Activated CD4-positive, alpha-beta memory T cell treated with anti-CD3 and anti-CD28 coated beads, Interleukin-2, amount 10 ng/mL, durations not matched to agents 7 days and 5 days (primary cell): ENCODE measurements at regions not wholly inside any gene's neighbourhood (a gene's known extent, or its start where the extent isn't known, plus 50 kb on each side); places are given as distances from the start of the nearest gene placed in this dataset.
"Not testable (repeated sequence)": the region's sequence is repeated elsewhere in the genome, so short reads cannot be mapped to it uniquely, and the experiment has no call there.

Source experiments
- CTCF ChIA-PET: fragments of 350-600 bp; sonication (Branson Sonifier 250); formaldehyde crosslinking; loops from one replicate; lab custom pipeline; 2021; ENCODE audit warnings: antibody characterized with exemption, inconsistent platforms; lab: Charles Lee
- POLR2A ChIA-PET: fragments of 350-600 bp; sonication (Branson Sonifier 250); formaldehyde crosslinking; loops from one replicate; lab custom pipeline; 2021; ENCODE audit warnings: antibody characterized with exemption; lab: Charles Lee
- DNase-seq: peaks from one replicate; pipeline ENCODE4 v3.0.0-alpha.2; 2020
- H3K27ac Mint-ChIP-seq: one replicate; pipeline ENCODE4 v1.8.0; 2021; ENCODE audit warnings: mild to moderate bottlenecking, mixed read lengths
- H3K27me3 Mint-ChIP-seq: one replicate; pipeline ENCODE4 v1.8.0; 2021; ENCODE audit warnings: mixed read lengths
- H3K36me3 Mint-ChIP-seq: one replicate; pipeline ENCODE4 v1.8.0; 2021; ENCODE audit warnings: low read depth, mixed read lengths
- H3K4me1 Mint-ChIP-seq: one replicate; pipeline ENCODE4 v1.8.0; 2021; ENCODE audit warnings: mixed read lengths
- H3K4me3 Mint-ChIP-seq: one replicate; pipeline ENCODE4 v1.8.0; 2021; ENCODE audit warnings: mild to moderate bottlenecking, mixed read lengths
- H3K9me3 Mint-ChIP-seq: one replicate; pipeline ENCODE4 v1.8.0; 2021; ENCODE audit warnings: mixed read lengths

DNA sequence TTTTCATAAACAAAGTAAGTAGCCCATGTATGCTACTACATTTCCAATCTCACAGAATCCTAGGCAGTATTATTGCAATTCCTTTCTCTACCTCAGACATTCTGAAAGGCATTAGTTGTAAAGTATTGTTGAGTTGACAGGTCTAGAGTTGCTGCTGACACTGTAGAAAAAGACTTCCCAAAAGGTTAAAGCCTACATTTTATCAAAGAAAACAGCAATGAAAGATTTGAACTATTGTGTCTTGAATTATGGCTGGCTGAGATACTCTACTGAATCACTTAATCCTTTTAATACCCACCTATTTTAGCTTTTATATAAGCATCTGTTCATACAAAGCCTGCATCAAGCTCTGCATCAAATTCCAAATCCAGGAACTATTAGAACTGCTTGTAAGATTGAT is 1082.0 kb downstream of the OLFM4 start:
- CTCF ChIA-PET, result no interaction called here
- Mint-ChIP-seq H3K4me3 (no peak overlapping the region), H3K4me1 (no peaks in the 10 kb centered on the region), H3K9me3 (peaks cover 5% of the 10 kb centered on the region), H3K36me3 (no peaks in the 10 kb centered on the region), H3K27me3 (no peaks in the 10 kb centered on the region), H3K27ac (no peak overlapping the region)
- POLR2A ChIA-PET, result no interaction called here
- no peak for DNase-seq

GRCh38 chr13:54124700-54125099 is 1096.1 kb downstream of the OLFM4 start:
- DNase-seq, result no peak
- Mint-ChIP-seq H3K27ac (no peak overlapping the region), H3K4me3 (no peak overlapping the region), H3K36me3 (no peaks in the 10 kb centered on the region), H3K9me3 (peaks cover 12% of the 10 kb centered on the region), H3K4me1 (no peaks in the 10 kb centered on the region), H3K27me3 (no peaks in the 10 kb centered on the region)
- ChIA-PET POLR2A (no interaction called here), CTCF (no interaction called here)

DNA sequence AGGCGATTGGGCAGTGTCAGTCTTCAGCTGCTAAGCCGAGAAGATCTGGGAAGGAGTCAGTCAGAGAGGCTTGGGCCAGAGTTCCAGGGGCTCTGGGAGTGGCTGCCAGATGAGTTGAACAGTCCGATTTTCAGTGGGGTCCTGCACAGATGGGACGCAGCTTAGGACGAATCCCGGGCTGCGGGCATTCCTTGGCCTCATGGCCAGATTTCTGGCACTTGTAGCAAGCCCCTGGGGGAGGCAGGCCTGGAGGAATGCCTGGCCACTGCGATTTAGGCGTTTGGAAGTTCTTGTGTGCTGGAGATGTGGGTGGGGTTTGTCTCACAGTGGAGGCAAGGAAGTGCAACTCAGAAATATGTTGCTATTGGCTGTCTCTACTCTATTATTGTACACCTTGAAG is 1102.3 kb downstream of the OLFM4 start:
- H3K4me3 Mint-ChIP-seq, CTCF ChIA-PET, H3K4me1 Mint-ChIP-seq, H3K27ac Mint-ChIP-seq, POLR2A ChIA-PET, H3K27me3 Mint-ChIP-seq, DNase-seq, H3K36me3 Mint-ChIP-seq: not testable (repeated sequence)
- peaks cover 21% of the 10 kb centered on the region for H3K9me3 Mint-ChIP-seq

GRCh38 chr13:54131433-54131832 is 1102.8 kb downstream of the OLFM4 start:
- POLR2A ChIA-PET, H3K4me1 Mint-ChIP-seq, H3K27me3 Mint-ChIP-seq, CTCF ChIA-PET, H3K4me3 Mint-ChIP-seq, H3K27ac Mint-ChIP-seq, DNase-seq, H3K36me3 Mint-ChIP-seq: not testable (repeated sequence)
- peaks cover 21% of the 10 kb centered on the region for H3K9me3 Mint-ChIP-seq

DNA sequence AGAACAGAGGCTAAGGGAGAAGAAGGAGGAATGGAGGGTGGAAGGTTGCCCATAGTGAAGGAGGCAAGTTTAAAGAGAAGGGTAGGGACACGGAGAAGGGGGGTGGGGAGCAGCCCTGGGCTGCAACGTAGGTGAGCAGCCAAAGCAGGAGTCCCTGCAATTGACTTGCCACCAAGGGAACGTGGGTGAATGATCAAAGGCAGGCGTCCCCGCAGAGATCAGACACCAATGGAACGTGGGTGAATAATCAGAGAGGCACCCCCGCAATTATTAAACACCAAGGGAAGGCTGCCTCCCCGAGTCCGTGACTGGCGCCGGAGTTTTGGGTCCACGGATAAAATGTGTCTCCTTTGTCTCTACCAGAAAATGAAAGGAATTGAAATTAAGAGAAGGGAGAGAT is 1103.5 kb downstream of the OLFM4 start:
- H3K4me3 Mint-ChIP-seq, H3K27me3 Mint-ChIP-seq, CTCF ChIA-PET, H3K27ac Mint-ChIP-seq, POLR2A ChIA-PET, H3K36me3 Mint-ChIP-seq, DNase-seq, H3K4me1 Mint-ChIP-seq: not testable (repeated sequence)
- peaks cover 24% of the 10 kb centered on the region for H3K9me3 Mint-ChIP-seq

DNA sequence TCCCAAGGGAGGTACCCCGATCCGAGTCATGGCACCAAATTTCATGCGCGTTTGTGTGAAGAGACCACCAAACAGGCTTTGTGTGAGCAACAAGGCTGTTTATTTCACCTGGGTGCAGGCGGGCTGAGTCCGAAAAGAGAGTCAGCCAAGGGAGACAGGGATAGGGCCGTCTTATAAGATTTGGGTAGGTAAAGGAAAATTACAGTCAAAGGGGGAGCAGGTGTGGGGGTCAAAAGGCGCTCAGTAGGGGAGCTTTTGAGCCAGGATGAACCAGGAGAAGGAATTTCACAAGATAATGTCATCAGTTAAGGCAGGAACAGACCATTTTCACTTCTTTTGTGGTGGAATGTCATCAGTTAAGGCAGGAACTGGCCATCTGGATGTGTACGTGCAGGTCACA is 1104.1 kb downstream of the OLFM4 start:
- H3K4me3 Mint-ChIP-seq, H3K27me3 Mint-ChIP-seq, POLR2A ChIA-PET, H3K27ac Mint-ChIP-seq, H3K36me3 Mint-ChIP-seq, H3K4me1 Mint-ChIP-seq, DNase-seq, CTCF ChIA-PET: not testable (repeated sequence)
- peaks cover 23% of the 10 kb centered on the region for H3K9me3 Mint-ChIP-seq

- CTCF ChIA-PET, result no interaction called here
- H3K27ac Mint-ChIP-seq, result no peak overlapping the region
- H3K4me3 Mint-ChIP-seq, result no peak overlapping the region
- no peaks in the 10 kb centered on the region for H3K4me1 Mint-ChIP-seq
- H3K9me3 Mint-ChIP-seq, result peaks cover 21% of the 10 kb centered on the region
- H3K36me3 Mint-ChIP-seq, result no peaks in the 10 kb centered on the region
- POLR2A ChIA-PET, result no interaction called here
- no peaks in the 10 kb centered on the region for H3K27me3 Mint-ChIP-seq
- DNase-seq, result no peak
Measured at GRCh38 chr13:54133746-54134145, 1105.1 kb downstream of the OLFM4 start.

GRCh38 chr13:54144828-54145227 is 1116.2 kb downstream of the OLFM4 start:
- Mint-ChIP-seq H3K4me1 (no peaks in the 10 kb centered on the region), H3K4me3 (no peak overlapping the region), H3K9me3 (peaks cover 4% of the 10 kb centered on the region), H3K36me3 (no peaks in the 10 kb centered on the region), H3K27me3 (no peaks in the 10 kb centered on the region), H3K27ac (no peak overlapping the region)
- POLR2A ChIA-PET, result no interaction called here
- CTCF ChIA-PET, result no interaction called here
- no peak for DNase-seq

GRCh38 chr13:54150851-54151250 is 1122.2 kb downstream of the OLFM4 start:
- POLR2A ChIA-PET, result no interaction called here
- CTCF ChIA-PET, result no interaction called here
- no peaks in the 10 kb centered on the region for H3K4me1 Mint-ChIP-seq

DNA sequence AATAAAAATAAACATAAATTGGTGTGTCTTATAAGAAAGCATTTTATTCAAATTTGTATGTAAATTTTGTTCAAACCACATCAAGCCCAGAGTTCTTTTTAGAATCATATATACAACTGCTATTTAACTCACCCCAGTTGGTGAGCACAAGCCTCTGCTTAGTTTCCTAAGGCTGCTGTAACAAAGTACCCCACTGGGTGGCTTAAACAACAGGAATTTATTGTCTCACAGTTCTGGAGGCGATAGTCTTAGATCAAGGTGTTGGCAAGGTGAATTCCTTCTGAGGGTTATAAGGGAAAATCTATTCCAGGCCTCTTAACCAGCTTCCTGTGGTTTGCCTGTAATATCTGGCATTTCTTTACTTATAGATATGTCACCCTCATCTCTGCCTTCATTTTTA is 1133.5 kb downstream of the OLFM4 start:
- Mint-ChIP-seq H3K4me3 (no peak overlapping the region), H3K36me3 (no peaks in the 10 kb centered on the region), H3K4me1 (no peaks in the 10 kb centered on the region), H3K9me3 (peaks cover 5% of the 10 kb centered on the region), H3K27me3 (no peaks in the 10 kb centered on the region), H3K27ac (no peak overlapping the region)
- DNase-seq, result no peak
- POLR2A ChIA-PET, result no interaction called here
- CTCF ChIA-PET, result no interaction called here

More at GRCh38 chr13:54150851-54151250, 1122.2 kb downstream of the OLFM4 start:
- DNase-seq, result no peak
- H3K27me3 Mint-ChIP-seq, result no peaks in the 10 kb centered on the region
- no peak overlapping the region for H3K4me3 Mint-ChIP-seq
- peaks cover 2% of the 10 kb centered on the region for H3K9me3 Mint-ChIP-seq
- H3K36me3 Mint-ChIP-seq, result no peaks in the 10 kb centered on the region
- no peak overlapping the region for H3K27ac Mint-ChIP-seq

GRCh38 chr13:54165581-54166215 is 1137.1 kb downstream of the OLFM4 start:
- no peaks in the 10 kb centered on the region for H3K9me3 Mint-ChIP-seq
- no peak overlapping the region for H3K27ac Mint-ChIP-seq
- H3K4me3 Mint-ChIP-seq, result no peak overlapping the region
- H3K4me1 Mint-ChIP-seq, result no peaks in the 10 kb centered on the region
- H3K27me3 Mint-ChIP-seq, result no peaks in the 10 kb centered on the region
- no peak for DNase-seq
- no peaks in the 10 kb centered on the region for H3K36me3 Mint-ChIP-seq
- ChIA-PET POLR2A (no interaction called here), CTCF (no interaction called here)

DNA sequence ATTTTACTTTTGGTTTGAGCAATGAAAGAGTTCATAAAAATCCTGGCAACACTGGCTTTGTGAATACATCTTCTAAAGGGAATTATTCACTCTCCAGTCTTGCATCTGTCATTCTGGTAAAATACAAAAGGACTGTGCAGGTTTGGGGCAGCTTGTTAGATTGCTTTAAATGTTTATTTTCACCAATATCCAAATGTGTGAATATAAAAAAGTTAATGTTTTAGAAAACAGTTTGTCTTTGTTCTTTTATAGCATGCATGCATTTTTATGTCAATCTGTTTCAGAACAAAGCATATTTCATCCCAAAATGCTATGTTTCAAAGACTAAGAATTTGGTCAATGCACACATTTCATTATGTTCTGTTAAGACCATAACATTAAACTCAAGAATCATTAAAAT is 1145.4 kb downstream of the OLFM4 start:
- DNase-seq, result no peak
- Mint-ChIP-seq H3K27ac (no peak overlapping the region), H3K36me3 (no peaks in the 10 kb centered on the region), H3K4me3 (no peak overlapping the region), H3K9me3 (peaks cover 3% of the 10 kb centered on the region), H3K27me3 (no peaks in the 10 kb centered on the region), H3K4me1 (no peaks in the 10 kb centered on the region)
- ChIA-PET POLR2A (no interaction called here), CTCF (no interaction called here)

DNA sequence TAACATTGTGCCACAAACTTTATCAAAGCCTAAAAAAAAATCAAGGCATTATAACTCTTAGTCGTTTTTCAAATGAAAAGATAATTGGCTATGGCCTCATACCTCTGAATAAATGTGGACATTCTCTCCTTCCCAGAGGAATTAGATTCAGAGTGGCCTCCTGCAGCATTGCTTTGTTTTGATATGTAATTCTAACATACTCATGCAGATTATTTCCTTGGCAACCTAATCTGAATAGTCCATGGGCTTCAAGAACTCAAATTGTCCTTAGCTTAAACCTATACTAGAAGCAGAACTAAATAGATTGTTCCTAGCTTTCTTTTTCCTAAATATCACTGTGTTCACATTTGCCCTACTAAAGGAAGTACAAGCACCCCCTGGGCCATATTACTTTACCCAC is 1146.9 kb downstream of the OLFM4 start:
- CTCF ChIA-PET, result no interaction called here
- DNase-seq, result no peak
- Mint-ChIP-seq H3K4me3 (no peak overlapping the region), H3K9me3 (peaks cover 3% of the 10 kb centered on the region), H3K27me3 (no peaks in the 10 kb centered on the region), H3K27ac (no peak overlapping the region), H3K36me3 (no peaks in the 10 kb centered on the region), H3K4me1 (no peaks in the 10 kb centered on the region)
- POLR2A ChIA-PET, result no interaction called here

DNA sequence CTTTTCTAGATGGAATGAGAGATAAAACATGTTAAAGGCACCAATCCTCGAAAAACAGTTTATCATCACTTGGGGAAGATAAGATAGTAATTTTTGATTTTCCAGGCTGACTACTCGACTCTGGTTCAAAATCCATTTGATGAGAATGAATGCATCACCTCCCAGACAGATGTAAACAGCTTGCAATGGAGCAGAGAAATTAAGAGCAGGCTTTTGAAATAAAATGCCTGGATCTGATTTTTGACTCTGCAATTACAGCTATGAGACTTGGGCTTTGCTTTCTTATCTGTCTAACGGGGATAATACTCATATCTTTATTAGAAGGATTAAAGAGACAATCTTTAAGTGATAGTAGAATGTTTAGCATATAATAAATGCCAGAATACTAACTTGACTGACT is 1148.9 kb downstream of the OLFM4 start:
- ChIA-PET CTCF (no interaction called here), POLR2A (no interaction called here)
- no peak for DNase-seq
- H3K4me1 Mint-ChIP-seq, result no peaks in the 10 kb centered on the region
- H3K36me3 Mint-ChIP-seq, result no peaks in the 10 kb centered on the region
- H3K27me3 Mint-ChIP-seq, result no peaks in the 10 kb centered on the region
- H3K27ac Mint-ChIP-seq, result no peak overlapping the region
- H3K4me3 Mint-ChIP-seq, result no peak overlapping the region
- no peaks in the 10 kb centered on the region for H3K9me3 Mint-ChIP-seq
